ENCODE measurements at regions not wholly inside any gene's neighbourhood (a gene's known extent, or its start where the extent isn't known, plus 50 kb on each side); places are given as distances from the start of the nearest gene placed in this dataset.

- no peak for DNase-seq (ENCODE audit: low spot score)
- Histone ChIP-seq H3K4me3 (no peak overlapping the region), H3K27ac (no peak overlapping the region), H3K9me3 (no peaks in the 10 kb centered on the region), H3K4me1 (replicated peaks) (no peaks in the 10 kb centered on the region), H3K36me3 (no peaks in the 10 kb centered on the region), H3K27me3 (replicated peaks; ENCODE audit: insufficient read depth) (no peaks in the 10 kb centered on the region)
- 65% methylated on average over 7 of the region's 7 CpGs for WGBS
- no peak for TF ChIP-seq POLR2A (IDR thresholded peaks at IDR 0.05)
- no peak for TF ChIP-seq POLR2AphosphoS5 (IDR thresholded peaks at IDR 0.05)
- no peak for TF ChIP-seq CTCF (IDR thresholded peaks at IDR 0.05)
- intact Hi-C loops (cut with DNase I): no loop called here
Measured at GRCh38 chr5:8057769-8058168, 188.8 kb downstream of the MTRR start.

DNA sequence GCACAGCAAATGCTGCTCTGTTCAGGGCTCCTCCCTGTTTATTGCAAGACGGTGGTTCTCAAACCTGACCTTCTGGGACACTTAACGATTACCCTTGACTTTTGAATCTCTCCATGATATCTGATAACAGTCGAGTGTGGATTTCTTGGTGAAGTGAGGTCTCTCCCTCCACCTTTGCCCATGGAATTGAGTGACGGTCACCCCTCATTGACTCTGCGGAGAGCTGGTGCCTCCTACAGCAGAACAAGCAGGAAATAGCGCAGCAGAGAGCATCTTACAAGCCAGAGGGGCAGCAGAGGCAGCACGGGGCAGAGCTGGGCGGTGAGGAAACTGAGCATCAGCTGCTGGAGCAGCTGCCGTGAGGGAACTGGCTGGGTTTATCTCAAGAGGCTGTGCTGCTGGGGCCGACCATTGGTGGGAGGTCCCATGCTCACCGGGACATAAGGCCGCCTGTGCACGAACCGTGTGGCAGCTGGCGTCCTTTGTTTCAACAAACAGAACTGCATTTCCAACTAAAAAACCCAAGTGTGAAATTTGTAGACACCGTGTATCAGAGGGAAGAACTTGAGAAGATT, 189.8 kb downstream of the MTRR start:
- 92% methylated on average over 16 of the region's 16 CpGs for WGBS
- intact Hi-C loops (cut with DNase I): no loop called here
- no peaks in the 10 kb centered on the region for H3K9me3 ChIP-seq
- no peaks in the 10 kb centered on the region for H3K27me3 ChIP-seq (replicated peaks; ENCODE audit: insufficient read depth)
- H3K36me3 ChIP-seq: no peaks in the 10 kb centered on the region
- H3K27ac ChIP-seq: no peak overlapping the region
- H3K4me1 ChIP-seq (replicated peaks): no peaks in the 10 kb centered on the region
- TF ChIP-seq POLR2A (IDR thresholded peaks at IDR 0.05) (no peak), CTCF (IDR thresholded peaks at IDR 0.05) (no peak), POLR2AphosphoS5 (IDR thresholded peaks at IDR 0.05) (no peak)
- no peak overlapping the region for H3K4me3 ChIP-seq
- no peak for DNase-seq (ENCODE audit: low spot score)

GRCh38 chr5:8059337-8059736, 190.4 kb downstream of the MTRR start:
- H3K36me3 ChIP-seq: no peaks in the 10 kb centered on the region
- TF ChIP-seq CTCF (IDR thresholded peaks at IDR 0.05): no peak
- no peak for TF ChIP-seq POLR2AphosphoS5 (IDR thresholded peaks at IDR 0.05)
- no peak for TF ChIP-seq POLR2A (IDR thresholded peaks at IDR 0.05)
- DNase-seq (ENCODE audit: low spot score): no peak
- H3K27ac ChIP-seq: no peak overlapping the region
- no peaks in the 10 kb centered on the region for H3K27me3 ChIP-seq (replicated peaks; ENCODE audit: insufficient read depth)
- no peaks in the 10 kb centered on the region for H3K4me1 ChIP-seq (replicated peaks)
- intact Hi-C loops (cut with DNase I): no loop called here
- 91% methylated on average over 4 of the region's 4 CpGs for WGBS
- no peak overlapping the region for H3K4me3 ChIP-seq
- H3K9me3 ChIP-seq: no peaks in the 10 kb centered on the region

- H3K27ac ChIP-seq: no peak overlapping the region
- intact Hi-C loops (cut with DNase I): no loop called here
- TF ChIP-seq CTCF (IDR thresholded peaks at IDR 0.05) (no peak), POLR2A (IDR thresholded peaks at IDR 0.05) (no peak), POLR2AphosphoS5 (IDR thresholded peaks at IDR 0.05) (no peak)
- no peaks in the 10 kb centered on the region for H3K27me3 ChIP-seq (replicated peaks; ENCODE audit: insufficient read depth)
- H3K4me1 ChIP-seq (replicated peaks): no peaks in the 10 kb centered on the region
- H3K9me3 ChIP-seq: no peaks in the 10 kb centered on the region
- DNase-seq (ENCODE audit: low spot score): no peak
- no peak overlapping the region for H3K4me3 ChIP-seq
- no peaks in the 10 kb centered on the region for H3K36me3 ChIP-seq
- WGBS: 64% methylated on average over 11 of the region's 11 CpGs
Measured at GRCh38 chr5:8060235-8060952, 191.4 kb downstream of the MTRR start.

- H3K27me3 ChIP-seq (replicated peaks; ENCODE audit: insufficient read depth): no peaks in the 10 kb centered on the region
- no peaks in the 10 kb centered on the region for H3K36me3 ChIP-seq
- H3K9me3 ChIP-seq: no peaks in the 10 kb centered on the region
- intact Hi-C loops (cut with DNase I): no loop called here
- no peak overlapping the region for H3K4me3 ChIP-seq
- WGBS: 23% methylated on average over 7 of the region's 7 CpGs
- no peaks in the 10 kb centered on the region for H3K4me1 ChIP-seq (replicated peaks)
- no peak for TF ChIP-seq CTCF (IDR thresholded peaks at IDR 0.05)
- TF ChIP-seq POLR2A (IDR thresholded peaks at IDR 0.05): no peak
- TF ChIP-seq POLR2AphosphoS5 (IDR thresholded peaks at IDR 0.05): no peak
- DNase-seq (ENCODE audit: low spot score): no peak
- H3K27ac ChIP-seq: no peak overlapping the region
Measured at GRCh38 chr5:8060953-8061429, 192.0 kb downstream of the MTRR start.
